Glomerular endothelial cell (primary cell): ENCODE measurements at regions not wholly inside any gene's neighbourhood (a gene's known extent, or its start where the extent isn't known, plus 50 kb on each side); places are given as distances from the start of the nearest gene placed in this dataset.
A peak's percentile ranks its signal among the peaks of the same experiment; 100 is the strongest.

Source experiments
- DNase-seq: peaks from one replicate; pipeline ENCODE4 v3.0.0-alpha.2; 2011; ENCODE audit warnings: low read depth, low spot score; ENCODE audit errors: extremely low read depth

DNA sequence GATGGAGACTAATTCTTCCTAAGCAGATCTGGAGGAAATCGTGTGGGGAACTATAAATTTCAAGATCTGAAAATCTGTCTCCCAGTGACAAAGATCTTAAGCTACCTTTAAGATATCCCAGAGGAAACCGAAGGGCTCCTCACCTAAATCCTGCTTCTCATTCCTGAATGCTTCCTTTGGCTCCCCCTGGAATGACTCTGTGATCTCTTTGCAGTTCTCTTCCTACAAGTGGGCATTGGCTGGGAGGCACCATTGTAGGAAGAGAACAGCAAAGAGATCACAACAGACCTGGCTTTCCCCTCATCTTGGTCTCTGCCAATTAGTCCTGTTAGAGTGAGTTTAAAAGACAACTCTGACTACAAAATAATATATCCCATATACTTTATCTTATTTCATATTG lies 70.0 kb upstream of the KCNH7 start:
- DNase-seq: no peak

DNA sequence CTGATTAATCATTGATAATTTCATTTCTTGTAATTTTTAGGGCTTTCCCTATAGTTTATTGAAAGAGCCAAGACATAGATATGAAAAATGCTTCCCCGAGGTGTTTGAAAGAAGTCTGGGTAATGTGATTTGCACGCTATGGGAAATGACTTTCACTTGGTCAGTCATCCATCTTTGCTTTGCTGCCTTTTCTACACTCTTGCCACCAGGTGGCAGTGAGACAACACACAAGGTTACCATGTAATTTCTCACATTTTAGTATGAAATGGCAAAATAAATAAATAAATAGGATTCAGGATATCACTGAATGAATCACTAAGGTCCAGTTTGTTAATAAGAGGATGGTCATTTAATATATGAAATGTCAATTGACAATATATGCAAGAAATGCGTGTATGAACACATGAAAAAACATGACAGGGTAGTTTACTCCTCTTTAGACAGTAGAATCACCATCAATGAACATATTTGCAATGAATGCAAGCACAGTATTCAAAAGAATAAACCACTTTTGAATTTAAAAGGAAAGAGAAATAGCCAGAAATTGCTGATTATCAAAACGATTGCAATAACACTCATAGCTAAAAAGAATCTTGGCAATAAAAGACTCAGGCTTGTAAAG lies 52.2 kb upstream of the KCNH7 start:
- DNase-seq: peak; percentile 58

DNA sequence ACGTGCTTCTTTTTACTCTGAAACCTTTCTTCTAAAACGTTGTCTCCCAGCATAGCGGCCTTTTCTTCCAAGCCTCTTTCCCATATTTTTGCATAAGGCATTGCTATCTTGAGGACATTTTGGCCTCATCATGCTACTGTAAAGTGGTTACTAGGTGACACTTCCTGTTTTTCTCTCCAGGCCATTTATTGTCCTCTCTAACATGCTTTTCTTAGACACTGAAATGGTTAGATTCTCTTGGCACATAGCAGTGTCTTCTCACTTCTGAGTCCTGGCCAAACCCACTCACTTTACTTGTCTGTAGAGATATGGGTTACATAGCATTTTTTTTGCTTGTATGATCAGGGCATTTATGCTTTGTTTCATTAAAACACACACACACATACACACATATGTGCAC lies 50.1 kb upstream of the KCNH7 start:
- DNase-seq: peak; percentile 16
